Mesendoderm (in vitro differentiated cells): ENCODE measurements at regions not wholly inside any gene's neighbourhood (a gene's known extent, or its start where the extent isn't known, plus 50 kb on each side); places are given as distances from the start of the nearest gene placed in this dataset.
"Not testable (repeated sequence)": the region's sequence is repeated elsewhere in the genome, so short reads cannot be mapped to it uniquely, and the experiment has no call there.

Experiments
- DNase-seq: peaks from one replicate; pipeline ENCODE4 v3.0.0; 2013
- H2AK5ac ChIP-seq: 2 replicates; pipeline ENCODE4 v1.6.1; 2013; ENCODE audit warnings: low read length, inconsistent platforms
- H2BK120ac ChIP-seq: 2 replicates; pipeline ENCODE4 v1.6.1; 2013; ENCODE audit warnings: low read depth, mild to moderate bottlenecking, low read length, moderate library complexity, mixed read lengths
- H2BK15ac ChIP-seq: replicated peaks from 2 replicates; pipeline ENCODE4 v1.6.1; 2013; ENCODE audit warnings: low read depth, mild to moderate bottlenecking, moderate library complexity
- H2BK5ac ChIP-seq: 2 replicates; pipeline ENCODE4 v1.6.1; 2013; ENCODE audit warnings: low read length, inconsistent platforms
- H3K18ac ChIP-seq: 2 replicates; pipeline ENCODE4 v1.6.1; 2013; ENCODE audit warnings: mild to moderate bottlenecking, low read length, mixed read lengths
- H3K23ac ChIP-seq: one replicate; pipeline ENCODE4 v1.6.1; 2013; ENCODE audit warnings: low read length
- H3K27ac ChIP-seq: 2 replicates; pipeline ENCODE4 v1.5.1; 2013; ENCODE audit warnings: low read depth, mild to moderate bottlenecking, inconsistent platforms, low read length, moderate library complexity
- H3K27me3 ChIP-seq: 2 replicates; pipeline ENCODE4 v1.6.1; 2013; ENCODE audit warnings: low read length, control low read depth, mild to moderate bottlenecking, inconsistent platforms; ENCODE audit not compliant: insufficient read depth, poor library complexity
- H3K36me3 ChIP-seq: 2 replicates; pipeline ENCODE4 v1.6.1; 2013; ENCODE audit warnings: low read length, inconsistent platforms; ENCODE audit not compliant: control insufficient read depth, insufficient read depth
- H3K4ac ChIP-seq: one replicate; pipeline ENCODE4 v1.6.1; 2013; ENCODE audit warnings: low read depth, mild to moderate bottlenecking, low read length, moderate library complexity
- H3K4me1 ChIP-seq: 2 replicates; pipeline ENCODE4 v1.6.1; 2013; ENCODE audit warnings: low read depth, low read length, inconsistent platforms; ENCODE audit not compliant: control insufficient read depth
- H3K4me2 ChIP-seq: 2 replicates; pipeline ENCODE4 v1.6.1; 2013; ENCODE audit warnings: low read length
- H3K4me3 ChIP-seq: 2 replicates; pipeline ENCODE4 v1.5.1; 2013; ENCODE audit warnings: mild to moderate bottlenecking, low read length
- H3K56ac ChIP-seq: one replicate; pipeline ENCODE4 v1.6.1; 2013; ENCODE audit warnings: low read length
- H3K79me1 ChIP-seq: 2 replicates; pipeline ENCODE4 v1.6.1; 2013; ENCODE audit warnings: low read length, inconsistent platforms
- H3K79me2 ChIP-seq: 2 replicates; pipeline ENCODE4 v1.6.1; 2013; ENCODE audit warnings: mild to moderate bottlenecking, low read length; ENCODE audit not compliant: control insufficient read depth, insufficient read depth
- H3K9ac ChIP-seq: 2 replicates; pipeline ENCODE4 v1.6.1; 2013; ENCODE audit warnings: low read length, inconsistent platforms
- H4K5ac ChIP-seq: one replicate; pipeline ENCODE4 v1.6.1; 2013; ENCODE audit warnings: low read length
- H4K8ac ChIP-seq: one replicate; pipeline ENCODE4 v1.6.1; 2013; ENCODE audit warnings: low read depth, mild to moderate bottlenecking, control low read depth, low read length, moderate library complexity
- WGBS: extraction: QIAGEN DNeasy Blood & Tissue Kit; methylation state at CpG from one replicate; pipeline ENCODE4 v1.1.7; 2013; ENCODE audit warnings: low lambda C conversion rate, missing lambda C conversion rate; ENCODE audit not compliant: insufficient coverage; ENCODE audit errors: extremely low coverage; 5-methylcytosine and 5-hydroxymethylcytosine counted together

- Histone ChIP-seq H3K4me3 (no peak overlapping the region), H3K27ac (no peak overlapping the region), H3K18ac (no peak overlapping the region), H2BK15ac (no peak overlapping the region), H3K79me2 (no peaks in the 10 kb centered on the region), H3K56ac (no peak overlapping the region), H2BK5ac (no peak overlapping the region), H3K27me3 (no peaks in the 10 kb centered on the region), H3K79me1 (no peaks in the 10 kb centered on the region), H3K36me3 (no peaks in the 10 kb centered on the region), H4K8ac (no peak overlapping the region), H3K9ac (no peak overlapping the region), H3K4ac (no peak overlapping the region), H2BK120ac (no peak overlapping the region), H3K4me2 (no peak overlapping the region), H3K23ac (no peak overlapping the region), H2AK5ac (no peak overlapping the region), H4K5ac (no peak overlapping the region), H3K4me1 (no peaks in the 10 kb centered on the region)
- peak; percentile 98 for DNase-seq
Observed at GRCh38 chr21:15293240-15293639, 228.4 kb upstream of the NRIP1 start.

- no CpG with 5 or more reads among the region's 2 CpGs for WGBS
- no peak overlapping the region for H3K27ac ChIP-seq
Observed at GRCh38 chr21:15295875-15296274, 231.1 kb upstream of the NRIP1 start.

GRCh38 chr21:15297824-15298223 is 233.0 kb upstream of the NRIP1 start:
- no peak overlapping the region for H2BK120ac ChIP-seq
- H4K5ac ChIP-seq = no peak overlapping the region
- H2AK5ac ChIP-seq = no peak overlapping the region
- no peak overlapping the region for H3K56ac ChIP-seq
- H3K9ac ChIP-seq = no peak overlapping the region
- H4K8ac ChIP-seq = no peak overlapping the region
- no peaks in the 10 kb centered on the region for H3K27me3 ChIP-seq
- no peaks in the 10 kb centered on the region for H3K4me1 ChIP-seq
- H3K18ac ChIP-seq = no peak overlapping the region
- H3K4ac ChIP-seq = no peak overlapping the region
- H3K36me3 ChIP-seq = no peaks in the 10 kb centered on the region
- H3K79me1 ChIP-seq = no peaks in the 10 kb centered on the region
- no peak overlapping the region for H2BK5ac ChIP-seq
- H2BK15ac ChIP-seq = no peak overlapping the region
- no peaks in the 10 kb centered on the region for H3K79me2 ChIP-seq
- H3K4me3 ChIP-seq = no peak overlapping the region
- H3K23ac ChIP-seq = no peak overlapping the region
- H3K27ac ChIP-seq = no peak overlapping the region
- H3K4me2 ChIP-seq = no peak overlapping the region
- no peak for DNase-seq

More at GRCh38 chr21:15295875-15296274, 231.1 kb upstream of the NRIP1 start:
- H3K4ac ChIP-seq = no peak overlapping the region
- no peak overlapping the region for H2AK5ac ChIP-seq
- H2BK120ac ChIP-seq = no peak overlapping the region
- no peak overlapping the region for H3K4me3 ChIP-seq
- H4K8ac ChIP-seq = no peak overlapping the region
- no peak overlapping the region for H2BK15ac ChIP-seq
- no peaks in the 10 kb centered on the region for H3K79me2 ChIP-seq
- H3K27me3 ChIP-seq = no peaks in the 10 kb centered on the region
- H3K23ac ChIP-seq = no peak overlapping the region
- no peak overlapping the region for H4K5ac ChIP-seq
- H3K4me1 ChIP-seq = no peaks in the 10 kb centered on the region
- H3K36me3 ChIP-seq = no peaks in the 10 kb centered on the region
- H3K9ac ChIP-seq = no peak overlapping the region
- no peak overlapping the region for H3K18ac ChIP-seq
- no peak overlapping the region for H3K4me2 ChIP-seq
- DNase-seq = no peak
- no peak overlapping the region for H2BK5ac ChIP-seq
- H3K79me1 ChIP-seq = no peaks in the 10 kb centered on the region
- no peak overlapping the region for H3K56ac ChIP-seq

GRCh38 chr21:15298306-15298705 is 233.5 kb upstream of the NRIP1 start:
- no peaks in the 10 kb centered on the region for H3K36me3 ChIP-seq
- no peak overlapping the region for H3K4me3 ChIP-seq
- no peak overlapping the region for H3K23ac ChIP-seq
- WGBS = no CpG with 5 or more reads among the region's 4 CpGs
- H3K27me3 ChIP-seq = no peaks in the 10 kb centered on the region
- no peak overlapping the region for H4K8ac ChIP-seq
- no peak overlapping the region for H3K18ac ChIP-seq
- H3K56ac ChIP-seq = no peak overlapping the region
- no peak for DNase-seq
- no peak overlapping the region for H3K27ac ChIP-seq
- H2BK15ac ChIP-seq = no peak overlapping the region
- no peaks in the 10 kb centered on the region for H3K79me2 ChIP-seq
- H2BK120ac ChIP-seq = no peak overlapping the region
- no peak overlapping the region for H2AK5ac ChIP-seq
- no peaks in the 10 kb centered on the region for H3K79me1 ChIP-seq
- H3K4me2 ChIP-seq = no peak overlapping the region
- no peak overlapping the region for H3K4ac ChIP-seq
- H4K5ac ChIP-seq = no peak overlapping the region
- no peak overlapping the region for H3K9ac ChIP-seq
- H3K4me1 ChIP-seq = no peaks in the 10 kb centered on the region
- no peak overlapping the region for H2BK5ac ChIP-seq

GRCh38 chr21:15298755-15299154 is 234.0 kb upstream of the NRIP1 start:
- H3K27me3 ChIP-seq, DNase-seq, H2BK5ac ChIP-seq, H3K56ac ChIP-seq, H3K23ac ChIP-seq, H3K27ac ChIP-seq, H3K4me3 ChIP-seq, H2BK15ac ChIP-seq, H3K79me2 ChIP-seq, H3K4ac ChIP-seq, H3K9ac ChIP-seq, H3K18ac ChIP-seq, H3K4me1 ChIP-seq, H4K5ac ChIP-seq, H3K36me3 ChIP-seq, H3K4me2 ChIP-seq, H4K8ac ChIP-seq, H2BK120ac ChIP-seq, H2AK5ac ChIP-seq, H3K79me1 ChIP-seq: not testable (repeated sequence)
- WGBS = 100% methylated on average over 2 of the region's 8 CpGs

- no peaks in the 10 kb centered on the region for H3K27me3 ChIP-seq
- no peak overlapping the region for H3K9ac ChIP-seq
- H3K4me3 ChIP-seq = no peak overlapping the region
- H4K8ac ChIP-seq = no peak overlapping the region
- H3K18ac ChIP-seq = no peak overlapping the region
- H2AK5ac ChIP-seq = no peak overlapping the region
- H3K4ac ChIP-seq = no peak overlapping the region
- DNase-seq = no peak
- no peaks in the 10 kb centered on the region for H3K4me1 ChIP-seq
- H3K23ac ChIP-seq = no peak overlapping the region
- no peak overlapping the region for H4K5ac ChIP-seq
- no peaks in the 10 kb centered on the region for H3K79me1 ChIP-seq
- no peak overlapping the region for H3K56ac ChIP-seq
- no peak overlapping the region for H3K27ac ChIP-seq
- no peak overlapping the region for H3K4me2 ChIP-seq
- no peak overlapping the region for H2BK5ac ChIP-seq
- no peak overlapping the region for H2BK15ac ChIP-seq
- H3K36me3 ChIP-seq = no peaks in the 10 kb centered on the region
- no peaks in the 10 kb centered on the region for H3K79me2 ChIP-seq
- H2BK120ac ChIP-seq = no peak overlapping the region
- WGBS = no CpG with 5 or more reads among the region's 2 CpGs
Observed at GRCh38 chr21:15300131-15300530, 235.3 kb upstream of the NRIP1 start.
